ENCODE measurements at regions not wholly inside any gene's neighbourhood (a gene's known extent, or its start where the extent isn't known, plus 50 kb on each side); places are given as distances from the start of the nearest gene placed in this dataset.
"Not testable (repeated sequence)": the region's sequence is repeated elsewhere in the genome, so short reads cannot be mapped to it uniquely, and the experiment has no call there.

DNA sequence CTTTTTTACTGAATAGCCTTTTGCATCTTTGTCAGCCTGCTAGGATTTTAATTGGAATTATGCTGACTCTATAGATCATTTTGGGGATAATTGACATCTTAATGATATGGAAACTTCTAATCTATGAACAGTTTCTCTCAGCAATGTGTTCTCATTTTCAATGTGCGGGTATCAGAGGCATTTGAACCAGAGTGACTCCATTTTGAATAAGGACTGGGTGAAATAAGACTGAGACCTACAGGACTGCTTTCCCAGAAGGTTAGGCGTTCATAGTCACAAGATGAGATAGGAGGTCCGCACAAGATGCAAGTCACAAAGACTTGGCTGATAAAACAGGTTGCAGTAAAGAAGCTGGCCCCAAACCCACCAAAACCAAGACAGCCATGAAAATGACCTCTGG lies 140.5 kb downstream of the IGLL1 start:
- H3K79me2 ChIP-seq (ENCODE audit: low read depth); DNase-seq; H4K20me1 ChIP-seq (ENCODE audit: insufficient read depth); H3K9me3 ChIP-seq (ENCODE audit: insufficient read depth, low read depth); H3K4me3 ChIP-seq; H3F3A ChIP-seq (ENCODE audit: insufficient read depth, low read depth); H3K9me2 ChIP-seq (ENCODE audit: insufficient read depth); H3K27ac ChIP-seq; BruUV-seq (replicated peaks); H3K4me2 ChIP-seq; H3K36me3 ChIP-seq (ENCODE audit: low read depth); H2AFZ ChIP-seq; intact Hi-C loops (cut with micrococcal nuclease; ENCODE audit: unreplicated experiment); H3K4me1 ChIP-seq (replicated peaks; ENCODE audit: insufficient read depth); POLR2A ChIA-PET (ENCODE audit: unreplicated experiment); CTCF ChIA-PET: not testable (repeated sequence)
- H3K27me3 ChIP-seq (ENCODE audit: insufficient read depth, low read depth), result peaks cover 33% of the 10 kb centered on the region

DNA sequence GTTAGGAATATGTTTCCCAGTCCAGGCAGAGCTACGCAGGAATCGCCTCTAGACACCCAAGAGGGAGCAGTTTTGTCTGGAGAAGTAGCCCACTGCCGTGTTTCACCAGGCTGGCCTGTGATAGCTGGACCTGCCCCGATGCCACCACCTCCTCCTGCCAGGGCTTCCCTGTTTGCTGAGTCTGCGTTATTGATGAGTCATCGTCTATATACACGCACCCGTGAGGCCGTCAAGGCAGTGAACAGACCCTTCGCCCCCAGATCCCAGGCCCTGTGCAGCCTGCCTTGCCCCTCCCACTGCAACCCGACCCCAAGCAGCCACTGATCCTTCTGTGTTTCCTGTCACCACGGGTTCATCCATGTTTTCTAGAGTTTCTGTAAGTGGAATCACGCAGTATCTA lies 141.9 kb downstream of the IGLL1 start:
- no peak for DNase-seq
- POLR2A ChIA-PET (ENCODE audit: unreplicated experiment), result no interaction called here
- TF ChIP-seq, protein P1, sequence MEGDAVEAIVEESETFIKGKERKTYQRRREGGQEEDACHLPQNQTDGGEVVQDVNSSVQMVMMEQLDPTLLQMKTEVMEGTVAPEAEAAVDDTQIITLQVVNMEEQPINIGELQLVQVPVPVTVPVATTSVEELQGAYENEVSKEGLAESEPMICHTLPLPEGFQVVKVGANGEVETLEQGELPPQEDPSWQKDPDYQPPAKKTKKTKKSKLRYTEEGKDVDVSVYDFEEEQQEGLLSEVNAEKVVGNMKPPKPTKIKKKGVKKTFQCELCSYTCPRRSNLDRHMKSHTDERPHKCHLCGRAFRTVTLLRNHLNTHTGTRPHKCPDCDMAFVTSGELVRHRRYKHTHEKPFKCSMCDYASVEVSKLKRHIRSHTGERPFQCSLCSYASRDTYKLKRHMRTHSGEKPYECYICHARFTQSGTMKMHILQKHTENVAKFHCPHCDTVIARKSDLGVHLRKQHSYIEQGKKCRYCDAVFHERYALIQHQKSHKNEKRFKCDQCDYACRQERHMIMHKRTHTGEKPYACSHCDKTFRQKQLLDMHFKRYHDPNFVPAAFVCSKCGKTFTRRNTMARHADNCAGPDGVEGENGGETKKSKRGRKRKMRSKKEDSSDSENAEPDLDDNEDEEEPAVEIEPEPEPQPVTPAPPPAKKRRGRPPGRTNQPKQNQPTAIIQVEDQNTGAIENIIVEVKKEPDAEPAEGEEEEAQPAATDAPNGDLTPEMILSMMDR (conservative IDR thresholded peaks at IDR 0.05), result no peak
- no peak for TF ChIP-seq EZH2 (IDR thresholded peaks at IDR 0.05; ENCODE audit: low read depth)

DNA sequence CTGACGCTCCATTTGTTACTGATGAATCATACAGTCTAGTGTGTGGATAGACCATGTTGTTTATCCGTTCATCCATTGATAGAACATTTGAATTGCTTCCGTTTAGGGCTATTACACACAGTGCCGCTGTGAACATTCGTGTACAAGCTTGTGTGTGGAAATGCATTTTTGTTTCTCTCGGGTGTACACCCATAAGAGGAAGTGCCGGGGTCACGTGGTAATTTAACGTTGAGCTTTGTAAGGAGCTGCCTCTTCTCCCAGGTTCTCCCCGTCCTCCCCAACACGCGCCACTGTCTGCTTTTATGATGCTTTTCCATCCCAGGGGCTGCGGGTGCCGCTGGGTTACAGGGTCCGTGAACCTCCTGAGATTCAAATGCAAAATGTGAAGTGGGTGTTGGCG lies 142.3 kb downstream of the IGLL1 start:
- CTCF ChIA-PET, result no interaction called here
- no peak overlapping the region for H3K27ac ChIP-seq
- TF ChIP-seq EZH2 (IDR thresholded peaks at IDR 0.05; ENCODE audit: low read depth), result no peak
- TF ChIP-seq, protein P1 (conservative IDR thresholded peaks at IDR 0.05), result no peak
- POLR2A ChIA-PET (ENCODE audit: unreplicated experiment), result no interaction called here
- H2AFZ ChIP-seq, result no peak overlapping the region
- no peaks in the 10 kb centered on the region for H3K36me3 ChIP-seq (ENCODE audit: low read depth)
- no TSS peak for BruUV-seq (replicated peaks)
- no peak for DNase-seq
- H3K27me3 ChIP-seq (ENCODE audit: insufficient read depth, low read depth), result peaks cover 43% of the 10 kb centered on the region
- H3K9me3 ChIP-seq (ENCODE audit: insufficient read depth, low read depth), result no peaks in the 10 kb centered on the region
- H4K20me1 ChIP-seq (ENCODE audit: insufficient read depth), result no peaks in the 10 kb centered on the region
- intact Hi-C loops (cut with micrococcal nuclease; ENCODE audit: unreplicated experiment), result no loop called here
- no peaks in the 10 kb centered on the region for H3K79me2 ChIP-seq (ENCODE audit: low read depth)
- no peaks in the 10 kb centered on the region for H3K4me1 ChIP-seq (replicated peaks; ENCODE audit: insufficient read depth)
- H3K9me2 ChIP-seq (ENCODE audit: insufficient read depth), result no peaks in the 10 kb centered on the region
- H3K4me3 ChIP-seq, result no peak overlapping the region
- no peak overlapping the region for H3K4me2 ChIP-seq
- H3F3A ChIP-seq (ENCODE audit: insufficient read depth, low read depth), result no peaks in the 10 kb centered on the region

More for the DNA sequence above, 141.9 kb downstream of the IGLL1 start:
- H2AFZ ChIP-seq, result no peak overlapping the region
- H3K27ac ChIP-seq, result no peak overlapping the region
- H3K79me2 ChIP-seq (ENCODE audit: low read depth), result no peaks in the 10 kb centered on the region
- H3K36me3 ChIP-seq (ENCODE audit: low read depth), result no peaks in the 10 kb centered on the region
- CTCF ChIA-PET, result no interaction called here
- no peaks in the 10 kb centered on the region for H4K20me1 ChIP-seq (ENCODE audit: insufficient read depth)
- H3K4me1 ChIP-seq (replicated peaks; ENCODE audit: insufficient read depth), result no peaks in the 10 kb centered on the region
- H3F3A ChIP-seq (ENCODE audit: insufficient read depth, low read depth), result no peaks in the 10 kb centered on the region
- BruUV-seq (replicated peaks), result no TSS peak
- no peak overlapping the region for H3K4me2 ChIP-seq
- H3K9me2 ChIP-seq (ENCODE audit: insufficient read depth), result no peaks in the 10 kb centered on the region
- H3K27me3 ChIP-seq (ENCODE audit: insufficient read depth, low read depth), result peaks cover 38% of the 10 kb centered on the region
- H3K4me3 ChIP-seq, result no peak overlapping the region
- H3K9me3 ChIP-seq (ENCODE audit: insufficient read depth, low read depth), result no peaks in the 10 kb centered on the region
- intact Hi-C loops (cut with micrococcal nuclease; ENCODE audit: unreplicated experiment), result no loop called here

DNA sequence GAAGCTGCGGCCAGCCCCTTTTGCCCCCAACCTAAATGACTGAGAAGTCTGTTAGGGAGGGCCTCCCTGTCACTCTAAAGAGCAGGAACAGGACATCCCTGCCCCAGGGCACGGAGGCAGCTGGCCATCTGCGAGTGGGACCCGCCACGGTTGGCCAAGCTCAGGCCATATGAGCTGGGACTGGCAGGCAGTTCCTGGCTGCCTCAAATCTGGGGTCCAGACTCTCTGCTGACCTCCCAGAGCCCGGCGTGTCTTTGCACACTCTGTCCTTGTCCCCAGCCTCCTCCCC lies 143.0 kb downstream of the IGLL1 start:
- intact Hi-C loops (cut with micrococcal nuclease; ENCODE audit: unreplicated experiment), result not testable (repeated sequence)

DNA sequence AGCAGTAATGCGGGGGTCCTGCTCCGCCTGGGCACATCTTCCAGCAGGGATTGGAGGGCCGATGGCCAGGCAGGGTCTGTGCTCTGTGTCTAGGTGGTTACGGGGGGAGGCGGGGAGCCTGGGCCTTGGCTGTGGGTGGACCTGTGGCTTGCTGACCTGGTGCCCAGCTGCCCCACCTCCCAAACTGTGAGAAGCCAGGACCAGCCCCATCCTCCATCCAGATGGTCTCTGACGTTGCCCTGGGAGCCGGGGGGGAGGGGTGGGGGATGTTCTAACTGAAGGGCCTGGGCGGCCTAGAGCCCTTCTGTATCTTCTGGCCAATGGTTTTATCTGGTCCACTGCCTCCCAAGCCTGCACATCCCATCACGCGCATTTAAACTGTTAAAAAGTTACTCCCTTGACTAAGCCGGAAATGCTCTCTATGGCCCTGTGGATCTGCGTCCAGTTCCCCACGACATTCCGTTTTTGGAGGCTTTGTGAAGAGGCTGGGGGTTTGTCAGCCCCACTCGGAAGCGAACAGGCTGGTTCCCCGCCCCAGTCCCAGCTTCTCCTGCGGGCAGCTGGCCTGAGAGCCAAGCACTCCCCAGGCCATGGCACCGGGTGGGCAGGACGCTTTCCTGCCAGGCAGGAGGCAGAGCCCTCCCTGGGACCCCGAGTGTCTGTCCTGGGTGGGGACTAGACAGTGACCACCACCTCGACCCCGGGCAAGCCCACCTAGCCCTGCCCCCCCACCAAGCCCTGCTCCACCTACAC lies 143.6 kb downstream of the IGLL1 start:
- DNase-seq; H3K27ac ChIP-seq; H3K36me3 ChIP-seq (ENCODE audit: low read depth); CTCF ChIA-PET; H3K79me2 ChIP-seq (ENCODE audit: low read depth); H3F3A ChIP-seq (ENCODE audit: insufficient read depth, low read depth); H3K4me1 ChIP-seq (replicated peaks; ENCODE audit: insufficient read depth); H2AFZ ChIP-seq; H3K4me3 ChIP-seq; H4K20me1 ChIP-seq (ENCODE audit: insufficient read depth); H3K9me2 ChIP-seq (ENCODE audit: insufficient read depth); H3K9me3 ChIP-seq (ENCODE audit: insufficient read depth, low read depth); BruUV-seq (replicated peaks); intact Hi-C loops (cut with micrococcal nuclease; ENCODE audit: unreplicated experiment); H3K4me2 ChIP-seq; POLR2A ChIA-PET (ENCODE audit: unreplicated experiment): not testable (repeated sequence)
- H3K27me3 ChIP-seq (ENCODE audit: insufficient read depth, low read depth), result peaks cover 46% of the 10 kb centered on the region

More for the DNA sequence above, 143.0 kb downstream of the IGLL1 start:
- H3F3A ChIP-seq (ENCODE audit: insufficient read depth, low read depth); H4K20me1 ChIP-seq (ENCODE audit: insufficient read depth); DNase-seq; POLR2A ChIA-PET (ENCODE audit: unreplicated experiment); H3K9me3 ChIP-seq (ENCODE audit: insufficient read depth, low read depth); H3K4me3 ChIP-seq; BruUV-seq (replicated peaks); CTCF ChIA-PET; H2AFZ ChIP-seq; H3K4me1 ChIP-seq (replicated peaks; ENCODE audit: insufficient read depth); H3K79me2 ChIP-seq (ENCODE audit: low read depth); H3K9me2 ChIP-seq (ENCODE audit: insufficient read depth); H3K4me2 ChIP-seq; H3K27ac ChIP-seq; H3K36me3 ChIP-seq (ENCODE audit: low read depth): not testable (repeated sequence)
- peaks cover 43% of the 10 kb centered on the region for H3K27me3 ChIP-seq (ENCODE audit: insufficient read depth, low read depth)

DNA sequence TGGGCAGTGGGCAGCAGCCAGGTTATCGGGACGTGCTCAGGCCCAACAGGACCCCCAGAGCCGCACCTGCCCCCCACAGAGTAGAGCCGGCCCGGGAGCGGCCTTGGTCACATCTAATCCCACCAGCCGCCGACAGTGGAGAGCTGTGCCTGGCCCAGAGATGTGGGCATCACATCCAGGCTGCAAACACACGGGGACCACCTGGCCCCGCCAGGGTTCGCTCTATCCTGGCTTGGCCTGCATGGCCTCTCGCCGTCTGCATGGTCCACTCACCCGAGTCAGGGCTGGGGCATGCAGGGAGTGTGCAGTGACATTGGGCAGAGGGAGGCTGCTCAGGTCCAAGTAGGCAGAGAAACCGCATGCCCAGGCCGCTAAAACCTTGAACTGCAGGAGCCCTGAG lies 144.9 kb downstream of the IGLL1 start:
- H3K9me3 ChIP-seq (ENCODE audit: insufficient read depth, low read depth); DNase-seq; H3K4me3 ChIP-seq; H3K9me2 ChIP-seq (ENCODE audit: insufficient read depth); H3K79me2 ChIP-seq (ENCODE audit: low read depth); POLR2A ChIA-PET (ENCODE audit: unreplicated experiment); BruUV-seq (replicated peaks); H3F3A ChIP-seq (ENCODE audit: insufficient read depth, low read depth); H3K4me1 ChIP-seq (replicated peaks; ENCODE audit: insufficient read depth); H3K27ac ChIP-seq; intact Hi-C loops (cut with micrococcal nuclease; ENCODE audit: unreplicated experiment); H3K36me3 ChIP-seq (ENCODE audit: low read depth); CTCF ChIA-PET; H3K4me2 ChIP-seq; H2AFZ ChIP-seq; H4K20me1 ChIP-seq (ENCODE audit: insufficient read depth): not testable (repeated sequence)
- H3K27me3 ChIP-seq (ENCODE audit: insufficient read depth, low read depth), result peaks cover 54% of the 10 kb centered on the region

All from PC-9 (cell line).